NK-92 (cell line): ENCODE measurements at regions not wholly inside any gene's neighbourhood (a gene's known extent, or its start where the extent isn't known, plus 50 kb on each side); places are given as distances from the start of the nearest gene placed in this dataset.

Source experiments
- DNase-seq: peaks from one replicate; lab custom pipeline; 2025; ENCODE audit not compliant: unreplicated experiment; lab: John Stamatoyannopoulos, UW

- no peak for DNase-seq
Measured at GRCh38 chr2:242022550-242023290, 153.2 kb downstream of the RTP5 start.

GRCh38 chr2:242024751-242025355 lies 155.3 kb downstream of the RTP5 start:
- no peak for DNase-seq

GRCh38 chr2:242027676-242028450 lies 158.3 kb downstream of the RTP5 start:
- no peak for DNase-seq

- DNase-seq, result no peak
Measured at GRCh38 chr2:242029422-242030225, 160.1 kb downstream of the RTP5 start.

- no peak for DNase-seq
Measured at GRCh38 chr2:242030226-242030575, 160.7 kb downstream of the RTP5 start.

- DNase-seq, result no peak
Measured at GRCh38 chr2:242030858-242031257, 161.3 kb downstream of the RTP5 start.

GRCh38 chr2:242031481-242032019 lies 162.0 kb downstream of the RTP5 start:
- no peak for DNase-seq

- no peak for DNase-seq
Measured at GRCh38 chr2:242032780-242033656, 163.5 kb downstream of the RTP5 start.

GRCh38 chr2:242034138-242034537 lies 164.6 kb downstream of the RTP5 start:
- DNase-seq, result no peak

- DNase-seq, result no peak
Measured at GRCh38 chr2:242034996-242035814, 165.7 kb downstream of the RTP5 start.

- no peak for DNase-seq
Measured at GRCh38 chr2:242035858-242036652, 166.5 kb downstream of the RTP5 start.

GRCh38 chr2:242036653-242036950 lies 167.1 kb downstream of the RTP5 start:
- no peak for DNase-seq

GRCh38 chr2:242038166-242038927 lies 168.8 kb downstream of the RTP5 start:
- no peak for DNase-seq

GRCh38 chr2:242038928-242039341 lies 169.4 kb downstream of the RTP5 start:
- DNase-seq, result no peak

- DNase-seq, result no peak
Measured at GRCh38 chr2:242040303-242040655, 170.8 kb downstream of the RTP5 start.

GRCh38 chr2:242040681-242041080 lies 171.2 kb downstream of the RTP5 start:
- no peak for DNase-seq

GRCh38 chr2:242041816-242042215 lies 172.3 kb downstream of the RTP5 start:
- DNase-seq, result no peak
